ENCODE measurements at regions not wholly inside any gene's neighbourhood (a gene's known extent, or its start where the extent isn't known, plus 50 kb on each side); places are given as distances from the start of the nearest gene placed in this dataset.

- in situ Hi-C loops (cut with MboI; ENCODE audit: low pct_ligation_motif_present in 1 of 4, low pct_unique_long_range_greater_than_20kb in 1 of 4, low sequenced_read_pairs in 3 of 4) = no loop called here
Measured at GRCh38 chr14:84857571-84857970, 672.4 kb upstream of the FLRT2 start.

GRCh38 chr14:84859116-84859515 is 670.8 kb upstream of the FLRT2 start:
- H3K4me3 ChIP-seq = no peak overlapping the region
- no peaks in the 10 kb centered on the region for H3K36me3 ChIP-seq
- TF ChIP-seq POLR2A (IDR thresholded peaks at IDR 0.05) = no peak
- no peak for TF ChIP-seq CTCF (IDR thresholded peaks at IDR 0.05)
- no peak for TF ChIP-seq EP300 (IDR thresholded peaks at IDR 0.05; ENCODE audit: low read depth)
- TF ChIP-seq POLR2AphosphoS5 (IDR thresholded peaks at IDR 0.05) = no peak
- WGBS, 2 donors (ENCODE audit: low coverage in 1 of 2) = 71 to 76% methylated on average over 4 of the region's 4 CpGs
- no peak overlapping the region for H3K27ac ChIP-seq
- H3K4me1 ChIP-seq = no peaks in the 10 kb centered on the region
- no peak for DNase-seq
- in situ Hi-C loops (cut with MboI; ENCODE audit: low pct_ligation_motif_present in 1 of 4, low pct_unique_long_range_greater_than_20kb in 1 of 4, low sequenced_read_pairs in 3 of 4) = no loop called here
- peaks cover 0 to 9% of the 10 kb centered on the region in 2 donors for H3K9me3 ChIP-seq
- H3K27me3 ChIP-seq = no peaks in the 10 kb centered on the region
- intact Hi-C loops (cut with DNase I; ENCODE audit: low total_unique reads) = no loop called here

More at GRCh38 chr14:84857571-84857970, 672.4 kb upstream of the FLRT2 start:
- TF ChIP-seq POLR2A (IDR thresholded peaks at IDR 0.05) (no peak), EP300 (IDR thresholded peaks at IDR 0.05; ENCODE audit: low read depth) (no peak), POLR2AphosphoS5 (IDR thresholded peaks at IDR 0.05) (no peak)
- Histone ChIP-seq H3K27me3 (no peaks in the 10 kb centered on the region), H3K4me3 (no peak overlapping the region), H3K4me1 (no peaks in the 10 kb centered on the region), H3K9me3 (peaks cover 0 to 5% of the 10 kb centered on the region in 2 donors), H3K36me3 (no peaks in the 10 kb centered on the region), H3K27ac (no peak overlapping the region)
- intact Hi-C loops (cut with DNase I; ENCODE audit: low total_unique reads) = no loop called here
- no peak for DNase-seq

GRCh38 chr14:84864548-84865271 is 665.2 kb upstream of the FLRT2 start:
- in situ Hi-C loops (cut with MboI; ENCODE audit: low pct_ligation_motif_present in 1 of 4, low pct_unique_long_range_greater_than_20kb in 1 of 4, low sequenced_read_pairs in 3 of 4) = no loop called here
- Histone ChIP-seq H3K4me1 (no peaks in the 10 kb centered on the region), H3K36me3 (no peaks in the 10 kb centered on the region), H3K9me3 (peaks cover 0 to 9% of the 10 kb centered on the region in 2 donors), H3K27me3 (no peaks in the 10 kb centered on the region), H3K27ac (no peak overlapping the region), H3K4me3 (no peak overlapping the region)
- no peak for DNase-seq
- 65 to 79% methylated on average over 2 of the region's 2 CpGs for WGBS, 2 donors (ENCODE audit: low coverage in 1 of 2)
- intact Hi-C loops (cut with DNase I; ENCODE audit: low total_unique reads) = no loop called here
- TF ChIP-seq CTCF (IDR thresholded peaks at IDR 0.05) (no peak), POLR2AphosphoS5 (IDR thresholded peaks at IDR 0.05) (no peak), POLR2A (IDR thresholded peaks at IDR 0.05) (no peak)

GRCh38 chr14:84871734-84872133 is 658.2 kb upstream of the FLRT2 start:
- TF ChIP-seq EP300 (IDR thresholded peaks at IDR 0.05; ENCODE audit: low read depth) (no peak), CTCF (IDR thresholded peaks at IDR 0.05) (no peak), POLR2A (IDR thresholded peaks at IDR 0.05) (no peak), POLR2AphosphoS5 (IDR thresholded peaks at IDR 0.05) (no peak)
- in situ Hi-C loops (cut with MboI; ENCODE audit: low pct_ligation_motif_present in 1 of 4, low pct_unique_long_range_greater_than_20kb in 1 of 4, low sequenced_read_pairs in 3 of 4) (no loop called here), intact Hi-C loops (cut with DNase I; ENCODE audit: low total_unique reads) (no loop called here)
- H3K27ac ChIP-seq = no peak overlapping the region
- H3K4me1 ChIP-seq = no peaks in the 10 kb centered on the region
- H3K36me3 ChIP-seq = no peaks in the 10 kb centered on the region
- 74 to 78% methylated on average over 2 of the region's 2 CpGs for WGBS, 2 donors (ENCODE audit: low coverage in 1 of 2)
- no peaks in the 10 kb centered on the region for H3K27me3 ChIP-seq
- H3K9me3 ChIP-seq = no peaks in the 10 kb centered on the region
- no peak overlapping the region for H3K4me3 ChIP-seq
- DNase-seq = no peak

- no peaks in the 10 kb centered on the region for H3K9me3 ChIP-seq
- intact Hi-C loops (cut with DNase I; ENCODE audit: low total_unique reads) (no loop called here), in situ Hi-C loops (cut with MboI; ENCODE audit: low pct_ligation_motif_present in 1 of 4, low pct_unique_long_range_greater_than_20kb in 1 of 4, low sequenced_read_pairs in 3 of 4) (no loop called here)
- no peak for TF ChIP-seq POLR2A (IDR thresholded peaks at IDR 0.05)
- no peak for TF ChIP-seq CTCF (IDR thresholded peaks at IDR 0.05)
- TF ChIP-seq POLR2AphosphoS5 (IDR thresholded peaks at IDR 0.05) = no peak
- no peak for TF ChIP-seq EP300 (IDR thresholded peaks at IDR 0.05; ENCODE audit: low read depth)
- no peak overlapping the region for H3K4me3 ChIP-seq
- H3K27ac ChIP-seq = no peak overlapping the region
- WGBS, 2 donors (ENCODE audit: low coverage in 1 of 2) = 76 to 87% methylated on average over 2 of the region's 2 CpGs
- H3K27me3 ChIP-seq = no peaks in the 10 kb centered on the region
- no peaks in the 10 kb centered on the region for H3K36me3 ChIP-seq
- DNase-seq = no peak
- H3K4me1 ChIP-seq = no peaks in the 10 kb centered on the region
Measured at GRCh38 chr14:84874436-84874835, 655.5 kb upstream of the FLRT2 start.

Measured in transverse colon (tissue), 4 donors.